ENCODE measurements at regions not wholly inside any gene's neighbourhood (a gene's known extent, or its start where the extent isn't known, plus 50 kb on each side); places are given as distances from the start of the nearest gene placed in this dataset.

- no peaks in the 10 kb centered on the region for H3K9me3 ChIP-seq (ENCODE audit: control insufficient read depth in 2 of 2, insufficient read depth in 1 of 2, low read depth in 1 of 2, low read length in 1 of 2)
- no peak overlapping the region for H3K4me3 ChIP-seq (ENCODE audit: low read depth in 1 of 3, low read length in 3 of 3)
- H3K27ac ChIP-seq (ENCODE audit: low read depth in 1 of 3, low read length in 2 of 3): no peak overlapping the region
- DNase-seq (no peak), FAIRE-seq (no peak)
- no peaks in the 10 kb centered on the region for H3K36me3 ChIP-seq (ENCODE audit: control insufficient read depth in 3 of 3, insufficient read depth in 2 of 3, low read depth in 1 of 3, low read length in 3 of 3)
- WGBS, 3 donors: 64 to 83% (median 72%) methylated on average over 1 of the region's 1 CpG
- no peaks in the 10 kb centered on the region for H3K27me3 ChIP-seq (ENCODE audit: control insufficient read depth in 3 of 3, insufficient read depth in 3 of 3, low read length in 3 of 3)
- no peaks in the 10 kb centered on the region for H3K4me1 ChIP-seq (ENCODE audit: control insufficient read depth in 3 of 3, insufficient read depth in 2 of 3, low read depth in 1 of 3, low read length in 2 of 3)
Observed at GRCh38 chr5:40315126-40315525, 364.6 kb upstream of the PTGER4 start.

GRCh38 chr5:40314275-40314674 lies 365.4 kb upstream of the PTGER4 start:
- WGBS, 3 donors: 85 to 94% (median 89%) methylated on average over 2 of the region's 2 CpGs
- no peak for FAIRE-seq
- Histone ChIP-seq H3K36me3 (ENCODE audit: control insufficient read depth in 3 of 3, insufficient read depth in 2 of 3, low read depth in 1 of 3, low read length in 3 of 3) (no peaks in the 10 kb centered on the region), H3K27ac (ENCODE audit: low read depth in 1 of 3, low read length in 2 of 3) (no peak overlapping the region), H3K27me3 (ENCODE audit: control insufficient read depth in 3 of 3, insufficient read depth in 3 of 3, low read length in 3 of 3) (no peaks in the 10 kb centered on the region), H3K4me1 (ENCODE audit: control insufficient read depth in 3 of 3, insufficient read depth in 2 of 3, low read depth in 1 of 3, low read length in 2 of 3) (no peaks in the 10 kb centered on the region), H3K4me3 (ENCODE audit: low read depth in 1 of 3, low read length in 3 of 3) (no peak overlapping the region), H3K9me3 (ENCODE audit: control insufficient read depth in 2 of 2, insufficient read depth in 1 of 2, low read depth in 1 of 2, low read length in 1 of 2) (no peaks in the 10 kb centered on the region)
- no peak for DNase-seq

- DNase-seq (no peak), FAIRE-seq (no peak)
- H3K9me3 ChIP-seq (ENCODE audit: control insufficient read depth in 2 of 2, insufficient read depth in 1 of 2, low read depth in 1 of 2, low read length in 1 of 2): no peaks in the 10 kb centered on the region
- H3K4me1 ChIP-seq (ENCODE audit: control insufficient read depth in 3 of 3, insufficient read depth in 2 of 3, low read depth in 1 of 3, low read length in 2 of 3): no peaks in the 10 kb centered on the region
- H3K4me3 ChIP-seq (ENCODE audit: low read depth in 1 of 3, low read length in 3 of 3): no peak overlapping the region
- no peak overlapping the region for H3K27ac ChIP-seq (ENCODE audit: low read depth in 1 of 3, low read length in 2 of 3)
- WGBS, 3 donors: 49 to 75% (median 74%) methylated on average over 2 of the region's 2 CpGs
- H3K36me3 ChIP-seq (ENCODE audit: control insufficient read depth in 3 of 3, insufficient read depth in 2 of 3, low read depth in 1 of 3, low read length in 3 of 3): no peaks in the 10 kb centered on the region
- H3K27me3 ChIP-seq (ENCODE audit: control insufficient read depth in 3 of 3, insufficient read depth in 3 of 3, low read length in 3 of 3): no peaks in the 10 kb centered on the region
Observed at GRCh38 chr5:40312205-40312604, 367.5 kb upstream of the PTGER4 start.

GRCh38 chr5:40309851-40310250 lies 369.9 kb upstream of the PTGER4 start:
- no peaks in the 10 kb centered on the region for H3K4me1 ChIP-seq (ENCODE audit: control insufficient read depth in 3 of 3, insufficient read depth in 2 of 3, low read depth in 1 of 3, low read length in 2 of 3)
- H3K9me3 ChIP-seq (ENCODE audit: control insufficient read depth in 2 of 2, insufficient read depth in 1 of 2, low read depth in 1 of 2, low read length in 1 of 2): no peaks in the 10 kb centered on the region
- no peak overlapping the region for H3K4me3 ChIP-seq (ENCODE audit: low read depth in 1 of 3, low read length in 3 of 3)
- H3K27ac ChIP-seq (ENCODE audit: low read depth in 1 of 3, low read length in 2 of 3): no peak overlapping the region
- no peaks in the 10 kb centered on the region for H3K36me3 ChIP-seq (ENCODE audit: control insufficient read depth in 3 of 3, insufficient read depth in 2 of 3, low read depth in 1 of 3, low read length in 3 of 3)
- H3K27me3 ChIP-seq (ENCODE audit: control insufficient read depth in 3 of 3, insufficient read depth in 3 of 3, low read length in 3 of 3): no peaks in the 10 kb centered on the region
- FAIRE-seq (no peak), DNase-seq (no peak)
- 66 to 97% (median 90%) methylated on average over 2 of the region's 2 CpGs for WGBS, 3 donors

GRCh38 chr5:40308867-40309266 lies 370.8 kb upstream of the PTGER4 start:
- Histone ChIP-seq H3K36me3 (ENCODE audit: control insufficient read depth in 3 of 3, insufficient read depth in 2 of 3, low read depth in 1 of 3, low read length in 3 of 3) (no peaks in the 10 kb centered on the region), H3K27me3 (ENCODE audit: control insufficient read depth in 3 of 3, insufficient read depth in 3 of 3, low read length in 3 of 3) (no peaks in the 10 kb centered on the region), H3K4me1 (ENCODE audit: control insufficient read depth in 3 of 3, insufficient read depth in 2 of 3, low read depth in 1 of 3, low read length in 2 of 3) (no peaks in the 10 kb centered on the region), H3K9me3 (ENCODE audit: control insufficient read depth in 2 of 2, insufficient read depth in 1 of 2, low read depth in 1 of 2, low read length in 1 of 2) (no peaks in the 10 kb centered on the region), H3K4me3 (ENCODE audit: low read depth in 1 of 3, low read length in 3 of 3) (no peak overlapping the region), H3K27ac (ENCODE audit: low read depth in 1 of 3, low read length in 2 of 3) (no peak overlapping the region)
- DNase-seq (no peak), FAIRE-seq (no peak)

GRCh38 chr5:40307920-40308319 lies 371.8 kb upstream of the PTGER4 start:
- Histone ChIP-seq H3K4me3 (ENCODE audit: low read depth in 1 of 3, low read length in 3 of 3) (no peak overlapping the region), H3K9me3 (ENCODE audit: control insufficient read depth in 2 of 2, insufficient read depth in 1 of 2, low read depth in 1 of 2, low read length in 1 of 2) (no peaks in the 10 kb centered on the region), H3K4me1 (ENCODE audit: control insufficient read depth in 3 of 3, insufficient read depth in 2 of 3, low read depth in 1 of 3, low read length in 2 of 3) (no peaks in the 10 kb centered on the region), H3K36me3 (ENCODE audit: control insufficient read depth in 3 of 3, insufficient read depth in 2 of 3, low read depth in 1 of 3, low read length in 3 of 3) (no peaks in the 10 kb centered on the region), H3K27ac (ENCODE audit: low read depth in 1 of 3, low read length in 2 of 3) (no peak overlapping the region), H3K27me3 (ENCODE audit: control insufficient read depth in 3 of 3, insufficient read depth in 3 of 3, low read length in 3 of 3) (no peaks in the 10 kb centered on the region)
- DNase-seq: no peak
- FAIRE-seq: no peak

- Histone ChIP-seq H3K4me3 (ENCODE audit: low read depth in 1 of 3, low read length in 3 of 3) (no peak overlapping the region), H3K9me3 (ENCODE audit: control insufficient read depth in 2 of 2, insufficient read depth in 1 of 2, low read depth in 1 of 2, low read length in 1 of 2) (no peaks in the 10 kb centered on the region), H3K27ac (ENCODE audit: low read depth in 1 of 3, low read length in 2 of 3) (no peak overlapping the region), H3K4me1 (ENCODE audit: control insufficient read depth in 3 of 3, insufficient read depth in 2 of 3, low read depth in 1 of 3, low read length in 2 of 3) (no peaks in the 10 kb centered on the region), H3K27me3 (ENCODE audit: control insufficient read depth in 3 of 3, insufficient read depth in 3 of 3, low read length in 3 of 3) (no peaks in the 10 kb centered on the region), H3K36me3 (ENCODE audit: control insufficient read depth in 3 of 3, insufficient read depth in 2 of 3, low read depth in 1 of 3, low read length in 3 of 3) (no peaks in the 10 kb centered on the region)
- 81 to 87% (median 83%) methylated on average over 2 of the region's 2 CpGs for WGBS, 3 donors
- DNase-seq: no peak
- FAIRE-seq: no peak
Observed at GRCh38 chr5:40306869-40307487, 372.7 kb upstream of the PTGER4 start.

GRCh38 chr5:40292006-40292405 lies 387.7 kb upstream of the PTGER4 start:
- Histone ChIP-seq H3K9me3 (ENCODE audit: control insufficient read depth in 2 of 2, insufficient read depth in 1 of 2, low read depth in 1 of 2, low read length in 1 of 2) (no peaks in the 10 kb centered on the region), H3K4me1 (ENCODE audit: control insufficient read depth in 3 of 3, insufficient read depth in 2 of 3, low read depth in 1 of 3, low read length in 2 of 3) (no peaks in the 10 kb centered on the region), H3K27me3 (ENCODE audit: control insufficient read depth in 3 of 3, insufficient read depth in 3 of 3, low read length in 3 of 3) (peaks cover 0 to 2% (median 0%) of the 10 kb centered on the region in 3 donors), H3K36me3 (ENCODE audit: control insufficient read depth in 3 of 3, insufficient read depth in 2 of 3, low read depth in 1 of 3, low read length in 3 of 3) (no peaks in the 10 kb centered on the region), H3K4me3 (ENCODE audit: low read depth in 1 of 3, low read length in 3 of 3) (no peak overlapping the region), H3K27ac (ENCODE audit: low read depth in 1 of 3, low read length in 2 of 3) (no peak overlapping the region)
- FAIRE-seq (no peak), DNase-seq (no peak)
- 84 to 89% (median 87%) methylated on average over 3 of the region's 3 CpGs for WGBS, 3 donors

GRCh38 chr5:40291338-40291737 lies 388.4 kb upstream of the PTGER4 start:
- DNase-seq (no peak), FAIRE-seq (no peak)
- peaks cover 0 to 2% (median 0%) of the 10 kb centered on the region in 3 donors for H3K27me3 ChIP-seq (ENCODE audit: control insufficient read depth in 3 of 3, insufficient read depth in 3 of 3, low read length in 3 of 3)
- no peaks in the 10 kb centered on the region for H3K4me1 ChIP-seq (ENCODE audit: control insufficient read depth in 3 of 3, insufficient read depth in 2 of 3, low read depth in 1 of 3, low read length in 2 of 3)
- no peak overlapping the region for H3K27ac ChIP-seq (ENCODE audit: low read depth in 1 of 3, low read length in 2 of 3)
- no peaks in the 10 kb centered on the region for H3K9me3 ChIP-seq (ENCODE audit: control insufficient read depth in 2 of 2, insufficient read depth in 1 of 2, low read depth in 1 of 2, low read length in 1 of 2)
- no peaks in the 10 kb centered on the region for H3K36me3 ChIP-seq (ENCODE audit: control insufficient read depth in 3 of 3, insufficient read depth in 2 of 3, low read depth in 1 of 3, low read length in 3 of 3)
- 76 to 85% (median 80%) methylated on average over 2 of the region's 2 CpGs for WGBS, 3 donors
- no peak overlapping the region for H3K4me3 ChIP-seq (ENCODE audit: low read depth in 1 of 3, low read length in 3 of 3)
